DMS53 treated with DMSO at 0.1 percent for 48 hours (cell line): ENCODE measurements at regions not wholly inside any gene's neighbourhood (a gene's known extent, or its start where the extent isn't known, plus 50 kb on each side); places are given as distances from the start of the nearest gene placed in this dataset.
"Not testable (repeated sequence)": the region's sequence is repeated elsewhere in the genome, so short reads cannot be mapped to it uniquely, and the experiment has no call there.

ENCODE experiments used
- DNase-seq: peaks from one replicate; lab custom pipeline; 2025; ENCODE audit not compliant: unreplicated experiment; lab: John Stamatoyannopoulos, UW

DNA sequence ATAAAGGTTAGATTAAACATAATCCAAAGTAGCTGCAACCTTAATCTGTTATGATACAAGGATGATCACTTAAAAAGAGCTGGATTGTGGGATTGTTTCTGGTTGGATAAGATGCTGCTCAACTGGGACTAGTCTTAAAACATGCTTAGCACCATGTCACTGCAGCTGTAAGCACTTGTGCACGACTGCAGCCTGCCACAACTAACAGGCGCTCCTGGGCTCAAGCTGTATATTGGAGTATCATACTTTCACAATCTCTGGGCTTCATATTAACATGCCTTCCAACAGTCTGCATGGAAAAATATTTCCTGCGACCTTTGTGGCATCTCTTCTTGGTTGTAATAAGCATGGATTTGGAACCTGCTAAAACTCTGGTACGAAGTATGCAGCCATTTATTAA lies 493.0 kb upstream of the PITX2 start:
- no peak for DNase-seq

DNA sequence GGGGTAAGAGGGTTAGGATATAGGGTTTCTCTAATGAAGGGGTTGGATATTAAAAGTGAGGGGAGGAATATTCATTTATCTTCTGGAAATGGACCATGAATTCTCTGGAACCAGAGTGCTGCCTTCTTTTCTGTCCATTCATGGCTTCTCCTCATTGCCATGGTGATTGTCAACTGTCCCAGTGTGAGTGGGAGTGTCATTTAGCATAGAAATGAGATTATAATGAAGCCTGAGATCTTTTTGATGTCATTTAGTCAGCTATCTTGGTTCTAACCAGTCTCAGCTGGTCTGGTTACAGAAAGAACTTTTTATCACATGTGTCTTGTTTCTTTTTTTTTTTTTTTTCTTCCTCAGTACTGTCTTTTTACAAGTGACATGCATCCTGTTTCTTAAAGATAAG lies 497.3 kb upstream of the PITX2 start:
- DNase-seq, result no peak

DNA sequence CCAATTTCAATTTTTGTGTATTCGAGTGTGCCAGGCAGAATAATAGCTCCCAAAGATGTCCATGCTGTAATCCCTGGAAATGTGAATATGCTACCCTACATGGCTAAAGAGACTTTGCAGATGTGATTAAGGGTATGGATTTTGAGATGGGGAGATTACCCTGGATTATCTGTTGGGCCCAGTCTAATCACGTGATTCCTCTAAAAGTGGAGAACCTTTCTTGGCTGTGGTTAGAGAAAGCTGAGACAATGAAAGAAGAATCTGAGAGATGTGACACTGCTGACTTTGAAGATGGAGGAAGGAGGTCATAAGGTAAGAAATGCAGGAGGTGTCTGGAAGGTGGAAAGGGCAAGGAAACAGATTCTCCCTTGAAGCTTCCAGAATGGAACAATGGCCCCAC lies 503.5 kb upstream of the PITX2 start:
- no peak for DNase-seq

DNA sequence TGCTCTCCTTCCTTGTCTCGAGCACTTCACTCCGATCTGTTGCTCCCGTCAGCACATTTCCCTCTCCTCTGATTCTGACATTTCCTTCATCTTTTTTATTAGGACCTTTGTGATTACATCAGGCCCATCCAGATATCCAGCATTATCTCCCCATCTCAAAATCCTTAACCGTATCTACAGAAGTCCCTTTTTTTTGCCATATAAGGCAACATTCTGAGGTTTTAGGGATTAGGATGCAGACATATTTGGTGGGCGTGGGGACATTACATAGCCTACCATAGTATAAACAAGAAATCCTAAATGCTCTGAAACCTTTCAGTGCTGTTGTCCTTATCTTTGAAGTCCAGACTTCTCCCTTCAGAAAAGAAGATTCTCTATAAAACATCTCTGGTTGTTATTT lies 505.0 kb upstream of the PITX2 start:
- no peak for DNase-seq

DNA sequence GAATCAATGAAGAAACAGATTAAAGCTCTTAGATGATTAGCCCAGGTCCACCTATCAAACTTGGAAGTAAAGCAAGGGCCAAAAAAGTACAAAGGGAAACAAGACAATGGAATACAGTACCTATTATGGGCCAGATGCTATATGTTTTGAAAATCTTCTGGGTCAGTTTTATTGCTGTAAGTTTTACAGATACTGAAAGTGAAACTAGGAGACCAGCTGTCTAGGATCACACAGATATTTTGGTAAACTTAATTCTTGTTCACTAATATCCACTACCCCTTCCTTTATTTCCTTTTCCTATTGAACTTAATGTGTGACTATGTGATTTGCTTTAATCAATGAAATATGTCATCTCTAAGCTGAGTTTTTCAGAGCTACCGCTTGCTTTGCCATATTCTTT lies 505.4 kb upstream of the PITX2 start:
- DNase-seq, result no peak

DNA sequence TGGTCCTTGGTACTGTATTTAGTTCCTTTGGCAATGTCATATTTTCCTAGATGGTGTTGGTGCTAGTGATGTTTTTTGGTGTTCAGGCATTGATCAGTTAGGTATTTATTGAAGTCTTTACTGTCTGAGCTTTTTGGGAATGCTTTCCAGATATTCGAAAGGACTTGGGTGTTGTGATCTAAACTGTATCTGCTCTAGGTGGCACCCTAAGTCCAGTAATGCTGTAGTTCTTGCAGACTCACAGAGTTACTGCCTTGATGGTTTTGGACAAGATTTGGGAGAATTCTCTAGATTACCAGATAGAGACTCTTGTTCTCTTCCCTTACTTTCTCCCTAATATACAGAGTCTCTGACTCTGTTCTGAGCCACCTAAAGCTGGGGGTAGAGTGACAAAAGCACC lies 513.6 kb upstream of the PITX2 start:
- no peak for DNase-seq

DNA sequence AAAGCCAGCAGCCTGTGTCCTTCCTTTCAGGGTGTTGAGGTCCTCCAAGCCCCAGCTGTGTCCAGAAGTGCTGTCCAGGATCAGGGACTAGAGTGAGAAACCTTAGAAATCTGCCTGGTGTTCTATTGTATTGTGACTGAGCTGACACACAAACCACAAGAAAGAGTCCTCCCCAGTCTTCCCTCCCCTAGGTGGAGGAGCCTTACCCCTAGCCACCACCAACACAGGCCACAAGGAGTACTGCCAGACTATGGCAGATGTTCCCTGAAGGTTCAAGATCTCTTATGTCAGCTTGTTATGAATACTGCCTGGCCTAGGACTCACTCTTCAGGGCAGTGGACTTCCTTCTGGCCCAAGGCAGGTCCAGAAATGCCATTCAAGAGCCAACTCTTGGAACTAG lies 514.1 kb upstream of the PITX2 start:
- no peak for DNase-seq

DNA sequence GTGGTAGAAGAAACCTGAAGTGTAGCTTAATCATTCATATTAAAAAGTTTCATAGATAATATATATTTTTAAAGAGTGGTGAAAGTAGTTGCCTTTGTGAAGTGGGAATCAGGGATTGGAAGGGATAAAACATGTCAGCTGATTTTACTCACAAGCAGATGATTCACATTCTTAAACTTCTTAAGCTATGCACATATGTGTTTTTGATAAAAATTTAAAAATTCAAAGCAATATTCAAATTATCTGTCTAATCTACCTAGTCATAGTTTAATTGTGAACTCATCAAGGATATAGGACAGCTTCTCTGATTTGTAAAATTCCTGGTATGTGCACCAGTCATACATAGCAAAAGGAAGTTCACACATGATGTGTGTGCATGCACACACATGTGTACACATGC lies 520.6 kb upstream of the PITX2 start:
- no peak for DNase-seq

DNA sequence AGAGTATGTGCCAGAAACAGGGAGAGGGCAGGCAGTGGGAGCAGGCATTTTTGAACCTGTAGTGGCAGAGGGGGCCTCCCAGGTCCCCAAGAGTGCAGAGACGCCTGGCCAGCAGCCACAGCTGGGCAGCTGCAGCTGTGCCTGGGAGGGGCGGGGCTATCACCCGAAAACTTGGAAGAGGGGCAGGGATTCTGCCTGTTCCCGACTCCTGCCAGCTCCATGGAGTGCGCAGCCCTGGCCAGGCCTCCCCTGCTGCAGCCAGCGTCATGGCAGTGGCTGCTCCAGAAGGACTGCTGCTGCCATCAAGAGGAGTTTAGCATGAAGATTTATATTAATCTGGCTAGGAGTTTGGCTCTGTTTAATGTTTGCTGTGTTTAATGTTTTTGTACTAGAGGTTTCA lies 532.1 kb upstream of the PITX2 start:
- no peak for DNase-seq

DNA sequence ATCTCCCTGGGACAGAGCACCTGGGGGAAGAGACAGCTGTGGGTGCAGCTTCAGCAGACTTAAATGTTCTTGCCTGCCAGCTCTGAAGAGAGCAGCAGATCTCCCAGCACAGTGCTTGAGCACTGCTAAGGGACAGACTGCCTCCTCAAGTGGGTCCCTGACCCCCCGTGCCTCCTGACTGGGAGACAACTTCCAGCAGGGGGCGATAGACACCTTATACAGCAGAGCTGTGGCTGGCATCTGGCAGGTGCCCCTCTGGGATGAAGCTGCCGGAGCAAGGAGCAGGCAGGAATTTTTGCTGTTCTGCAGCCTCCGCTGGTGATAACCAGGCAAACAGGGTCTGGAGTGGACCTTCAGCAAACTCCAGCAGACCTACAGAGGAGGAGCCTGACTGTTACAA lies 541.7 kb upstream of the PITX2 start:
- not testable (repeated sequence) for DNase-seq

DNA sequence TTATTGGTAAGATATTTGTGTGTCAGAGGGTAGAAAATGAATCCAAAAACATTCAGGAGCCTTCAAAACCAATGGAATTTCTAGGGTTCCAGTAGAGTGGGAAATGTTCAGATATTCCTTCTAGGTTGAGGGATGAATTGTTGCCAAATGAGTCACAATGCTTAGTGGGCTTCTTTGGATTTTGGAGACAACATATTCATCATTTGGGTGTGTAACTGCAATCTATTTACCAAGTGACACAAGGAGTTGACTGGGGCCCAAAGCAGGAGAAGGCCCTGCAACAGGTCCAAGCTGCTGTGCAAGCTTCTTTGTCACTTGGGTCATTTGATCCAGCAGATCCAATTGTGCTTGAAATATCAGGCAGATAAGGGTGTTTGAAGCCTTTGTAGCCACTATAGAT lies 551.5 kb upstream of the PITX2 start:
- DNase-seq, result no peak

DNA sequence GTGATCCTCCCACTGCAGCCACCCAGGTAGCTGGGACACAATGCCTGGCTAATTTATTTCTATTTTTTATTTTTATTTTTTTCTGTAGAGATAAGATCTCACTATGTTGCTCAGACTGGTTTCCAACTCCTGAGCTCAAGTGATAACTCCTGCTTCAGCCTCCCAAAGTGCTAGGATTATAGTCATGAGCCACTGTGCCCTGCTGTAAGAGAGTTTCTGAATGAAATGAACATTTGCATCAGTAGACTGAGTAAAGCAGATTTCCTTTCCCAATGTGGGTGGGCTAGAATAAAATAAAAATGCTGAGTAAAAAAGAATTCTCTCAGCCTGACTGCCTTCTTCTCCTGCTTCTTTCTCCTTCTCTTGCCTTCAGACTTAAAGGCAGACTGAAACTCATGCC lies 555.4 kb upstream of the PITX2 start:
- DNase-seq, result no peak

DNA sequence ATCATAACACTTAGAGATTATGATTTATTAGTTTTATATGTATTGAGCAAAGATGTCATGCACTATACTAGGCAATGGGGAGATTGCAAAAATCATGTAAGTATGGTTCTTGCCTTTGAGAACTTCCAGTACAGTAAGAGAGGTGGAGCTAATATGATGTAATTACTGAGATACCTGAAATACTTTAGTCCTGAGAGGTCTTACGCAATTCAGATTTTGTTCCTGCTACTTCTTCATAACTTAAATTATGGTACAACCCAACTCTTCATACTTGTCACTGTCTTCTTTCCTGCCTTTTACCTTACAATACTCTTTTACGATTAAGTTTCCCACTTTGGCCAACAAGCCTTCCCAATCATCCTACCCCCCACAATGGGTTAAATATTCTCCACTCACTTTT lies 564.2 kb upstream of the PITX2 start:
- no peak for DNase-seq

DNA sequence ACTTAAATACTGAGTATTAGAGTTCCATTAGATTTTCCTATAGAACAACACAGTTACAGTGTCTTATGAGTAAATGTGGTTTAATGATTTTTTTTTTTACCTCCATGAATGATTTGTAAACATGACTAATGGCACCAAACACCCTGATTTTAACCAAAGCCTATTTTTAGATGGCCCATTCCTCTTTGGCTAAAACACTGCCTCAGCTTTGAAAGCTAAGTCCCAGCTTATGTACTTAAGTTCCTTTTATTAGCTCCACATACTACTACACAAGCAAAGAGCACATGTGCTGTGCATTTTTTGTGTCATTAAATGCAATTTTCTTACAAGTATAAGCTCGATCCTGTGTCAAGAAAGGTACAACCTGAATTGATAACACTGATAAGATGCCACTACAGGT lies 575.6 kb upstream of the PITX2 start:
- no peak for DNase-seq

DNA sequence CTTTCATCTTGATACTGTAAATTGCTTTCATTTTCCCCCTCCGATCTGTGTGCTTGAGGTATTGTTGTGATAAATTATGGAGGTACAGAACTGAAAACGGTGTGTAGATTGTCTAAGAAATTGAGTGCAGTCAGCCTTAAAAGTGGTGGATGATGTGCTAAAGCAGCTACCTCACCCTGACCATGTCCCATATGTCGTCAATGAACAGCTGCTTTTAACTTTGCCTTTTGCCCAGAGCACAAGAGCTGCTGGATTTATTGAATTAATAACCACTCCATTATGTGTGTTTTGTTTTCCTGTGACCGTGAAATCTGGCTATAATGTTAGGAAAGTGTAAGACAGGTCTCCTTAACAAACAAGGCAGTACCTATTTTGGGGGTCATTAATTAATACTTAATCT lies 581.9 kb upstream of the PITX2 start:
- DNase-seq, result no peak

DNA sequence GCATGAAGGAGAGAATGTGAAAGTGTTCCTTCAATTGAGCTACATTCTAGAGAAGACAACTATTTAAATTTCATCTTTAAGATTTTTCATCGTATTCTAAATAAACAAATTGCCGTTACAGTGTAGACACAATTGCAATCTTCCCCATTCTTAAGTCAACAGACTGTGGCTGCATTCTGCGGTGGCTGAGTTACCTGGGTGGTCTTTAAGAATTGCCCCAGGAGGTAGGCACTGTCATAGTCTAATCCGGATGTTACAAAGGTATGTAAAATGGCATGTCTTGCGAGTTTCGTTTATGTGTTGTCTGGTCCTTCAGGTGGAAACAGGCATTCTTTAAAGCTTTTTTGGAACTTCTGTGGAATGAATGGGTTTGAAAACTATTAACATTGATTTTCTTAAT lies 586.1 kb upstream of the PITX2 start:
- DNase-seq, result no peak

DNA sequence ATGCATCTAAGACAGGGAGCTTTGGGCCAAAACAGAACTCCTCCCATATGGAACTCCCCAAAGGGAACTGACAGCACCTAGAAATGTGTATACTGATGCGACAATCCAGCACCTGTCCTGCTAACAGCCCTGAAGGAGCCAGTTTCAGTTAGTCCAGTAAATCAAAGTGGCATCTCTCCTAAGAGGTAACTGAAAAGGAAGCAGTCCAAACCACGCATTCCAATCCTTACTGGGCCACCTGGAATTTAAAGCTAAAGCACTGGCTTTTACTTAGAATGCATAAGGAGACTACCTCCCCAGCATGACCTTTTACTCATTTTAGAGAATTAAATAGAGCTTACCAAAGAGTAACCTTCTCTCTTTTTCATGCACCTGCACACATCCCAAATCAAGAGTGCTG lies 586.8 kb upstream of the PITX2 start:
- DNase-seq, result no peak

DNA sequence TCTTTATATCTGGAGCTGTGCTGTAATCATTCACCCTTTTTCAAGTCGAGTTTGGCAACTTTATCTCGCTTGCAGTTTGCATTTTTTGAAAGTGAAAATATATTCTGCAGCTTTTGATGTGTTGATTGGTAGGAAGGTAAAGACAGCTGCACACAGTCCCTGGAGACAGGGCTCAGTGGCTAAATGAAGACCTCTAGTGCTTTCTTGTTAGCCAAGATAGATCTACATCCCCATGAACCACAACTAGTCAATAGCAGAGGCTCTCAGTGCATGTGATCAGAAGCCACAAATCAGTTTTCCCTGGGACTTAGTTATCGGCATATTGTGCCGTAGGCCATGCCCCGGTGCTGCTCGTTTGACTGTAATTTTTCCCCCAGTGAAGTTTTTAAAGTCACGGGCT lies 587.7 kb upstream of the PITX2 start:
- no peak for DNase-seq

DNA sequence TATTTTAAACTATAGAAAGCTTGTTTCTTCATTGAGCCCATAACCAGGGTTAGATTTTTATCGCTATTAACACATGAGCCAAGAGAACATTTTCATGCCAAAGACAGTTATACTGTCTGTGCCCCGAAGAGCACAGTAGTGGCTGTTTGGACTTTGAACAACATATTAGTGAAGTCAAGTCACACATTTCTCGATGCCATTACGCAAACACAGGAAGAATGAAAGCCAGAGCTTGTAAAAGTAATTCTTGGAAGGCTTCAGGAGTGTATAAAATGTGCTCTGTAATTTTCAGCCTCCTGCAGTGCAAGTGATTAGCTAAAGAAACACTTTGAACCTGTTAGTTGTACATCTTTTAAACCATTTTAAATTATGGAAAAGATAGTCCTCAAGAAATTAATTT lies 590.7 kb upstream of the PITX2 start:
- no peak for DNase-seq

DNA sequence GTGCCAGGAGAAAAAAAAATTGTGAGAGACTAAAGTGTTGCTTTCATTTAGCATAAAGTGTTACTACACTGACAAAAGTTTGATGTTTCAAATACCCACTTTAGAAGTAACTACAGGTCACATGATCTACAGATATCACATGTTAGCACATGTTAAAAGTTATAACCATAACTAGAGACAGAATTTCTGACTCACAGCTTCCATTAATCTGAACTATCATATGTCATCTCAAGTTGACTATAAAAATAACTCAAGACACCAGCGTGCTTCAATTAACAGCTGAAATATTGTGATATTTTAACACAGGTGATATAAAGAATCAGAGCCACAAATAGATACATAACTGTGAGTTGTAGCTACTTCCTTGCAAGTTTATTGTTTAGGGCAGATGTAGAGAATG lies 591.5 kb upstream of the PITX2 start:
- no peak for DNase-seq

DNA sequence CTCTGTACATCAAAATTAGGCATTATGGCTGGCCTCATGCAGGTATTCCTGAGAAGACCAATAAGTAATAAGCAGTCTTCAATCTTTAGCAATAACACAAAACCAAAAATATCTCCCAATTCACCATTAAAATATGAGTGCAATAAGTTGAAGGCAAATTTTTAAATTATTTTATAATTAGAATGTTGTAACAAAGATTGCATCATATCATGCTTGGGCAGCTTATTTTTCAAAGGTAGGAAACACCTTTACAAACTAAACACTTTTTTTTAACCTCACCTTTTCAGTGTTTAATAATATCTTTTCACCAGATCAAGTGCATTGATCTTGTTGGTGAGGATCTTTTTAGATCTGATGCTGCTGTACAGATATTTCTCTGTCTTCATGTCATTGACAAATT lies 592.9 kb upstream of the PITX2 start:
- no peak for DNase-seq

DNA sequence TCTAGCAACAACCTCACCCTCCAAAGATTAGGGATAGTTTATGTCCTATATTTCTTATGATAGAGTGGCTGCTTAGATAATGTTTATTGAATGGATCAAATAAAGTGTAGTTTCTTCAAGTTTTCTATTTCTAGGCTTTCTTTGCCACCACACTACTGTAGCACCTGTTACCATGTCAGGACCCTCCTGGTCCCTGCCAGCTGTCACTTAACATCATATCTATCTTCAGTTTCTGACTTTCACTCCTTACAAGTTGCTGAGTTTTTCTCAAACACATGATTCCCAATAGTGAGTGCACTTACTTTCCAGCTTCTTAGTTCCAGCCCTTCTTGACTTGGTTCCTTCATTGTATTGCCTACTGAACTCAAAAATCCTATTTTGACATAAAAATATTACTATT lies 593.9 kb upstream of the PITX2 start:
- no peak for DNase-seq

DNA sequence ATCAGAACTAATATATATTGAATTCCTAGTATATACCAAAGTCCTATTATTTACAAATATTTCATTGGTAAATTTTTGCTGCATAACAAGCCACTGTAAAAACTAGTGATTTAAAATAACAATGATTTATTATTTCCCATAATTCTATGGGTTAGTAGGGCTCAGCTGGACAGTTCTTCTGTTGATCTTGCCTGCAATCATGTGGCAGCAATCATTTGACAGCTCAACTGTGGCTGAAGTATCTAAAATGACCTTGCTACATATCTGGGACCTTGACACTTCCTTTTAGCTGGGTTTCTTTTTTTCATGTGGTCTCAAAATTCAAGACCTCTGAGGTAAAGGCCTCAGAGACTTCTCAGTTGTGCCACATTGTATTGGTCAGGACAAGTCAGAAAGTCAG lies 598.5 kb upstream of the PITX2 start:
- DNase-seq, result no peak

DNA sequence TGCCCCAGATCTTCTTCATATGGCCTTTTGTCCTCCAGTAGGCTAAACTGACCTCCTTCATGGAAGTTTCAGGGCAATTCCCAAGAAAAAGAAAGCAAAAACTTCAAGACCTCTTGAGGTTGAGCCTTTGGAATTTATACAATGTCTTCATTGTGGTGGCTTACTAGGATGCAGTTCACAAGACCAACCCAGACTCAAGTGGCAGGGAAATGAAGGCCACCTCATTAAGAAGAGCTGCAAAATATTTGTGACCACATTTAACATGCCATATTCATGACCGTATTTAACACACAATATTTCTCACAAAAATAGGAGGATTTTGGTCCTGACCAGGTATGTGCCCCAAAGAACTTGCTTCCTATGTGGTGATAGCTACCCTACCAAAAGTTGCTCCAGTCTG lies 605.5 kb upstream of the PITX2 start:
- no peak for DNase-seq
